Gastrocnemius medialis (tissue), 4 donors: ENCODE measurements at regions not wholly inside any gene's neighbourhood (a gene's known extent, or its start where the extent isn't known, plus 50 kb on each side); places are given as distances from the start of the nearest gene placed in this dataset.
A peak's percentile ranks its signal among the peaks of the same experiment; 100 is the strongest.

ENCODE experiments used
- ATAC-seq, 2 donors: fragments of 150-250 bp; one replicate each; pipeline ENCODE4 v1.9.1; 2016
- DNase-seq, 2 donors: peaks; one replicate each; pipeline ENCODE4 v3.0.0-alpha.2; 2019
- H3K27ac ChIP-seq, 4 donors: fragments of 200-600 bp; sonication (generic); 1 replicate in 1 of 4; 2 replicates in 3 of 4; pipeline ENCODE4 v1.5.1; 2016 to 2018; ENCODE audit warnings: mild to moderate bottlenecking in 2 of 4, moderate library complexity in 1 of 4
- H3K27me3 ChIP-seq, 3 donors: fragments of 200-600 bp; sonication (generic) in 2 of 3; 1 replicate in 1 of 3; 2 replicates in 2 of 3; pipeline versions ENCODE4 v1.5.1 to v1.6.0; 2016 to 2019; ENCODE audit warnings: mild to moderate bottlenecking in 1 of 3, moderate library complexity in 1 of 3
- H3K36me3 ChIP-seq, 2 donors: fragments of 200-600 bp; sonication (generic) in 1 of 2; one replicate each; pipeline ENCODE4 v1.5.1; 2017 to 2018
- H3K4me1 ChIP-seq, 2 donors: fragments of 200-600 bp; sonication (generic) in 1 of 2; one replicate each; pipeline ENCODE4 v1.5.1; 2016 to 2017; ENCODE audit warnings: mild to moderate bottlenecking in 2 of 2
- H3K4me3 ChIP-seq, 4 donors: fragments of 200-600 bp; sonication (generic) in 3 of 4; 1 replicate in 1 of 4; 2 replicates in 3 of 4; pipeline ENCODE4 v1.5.1; 2016 to 2019; ENCODE audit warnings: mild to moderate bottlenecking in 2 of 4
- H3K9me3 ChIP-seq, 3 donors: fragments of 200-600 bp; sonication (generic) in 2 of 3; 1 replicate in 1 of 3; 2 replicates in 2 of 3; pipeline ENCODE4 v1.5.1; 2016 to 2019
- CTCF ChIP-seq, 5 experiments: fragments of 450-650 bp in 3 of 5; fragments of 200-600 bp in 2 of 5; sonication (generic) in 2 of 5; IDR thresholded peaks in 4 of 5; conservative IDR thresholded peaks in 1 of 5; 1 replicate in 4 of 5; 2 replicates in 1 of 5; pipeline ENCODE4 v1.5.1; 2016 to 2019; ENCODE audit warnings: antibody characterized with exemption in 5 of 5, mild to moderate bottlenecking in 3 of 5, moderate library complexity in 3 of 5
- POLR2A ChIP-seq, 2 donors: fragments of 450-650 bp; IDR thresholded peaks; one replicate each; pipeline ENCODE4 v1.6.1; 2017; ENCODE audit warnings: antibody characterized with exemption in 2 of 2, mild to moderate bottlenecking in 2 of 2, moderate library complexity in 2 of 2
- in situ Hi-C, 4 donors: fragments of 200-750 bp; cut with MboI; loops; one replicate each; pipeline versions ENCODE4 v1.15.0 to v1.8.0; 2017; ENCODE audit warnings: low sequenced_read_pairs in 4 of 4
- intact Hi-C: fragments of 100-400 bp; cut with DNase I; formaldehyde crosslinking; loops from one replicate; pipeline ENCODE4 v1.15.1; 2023; ENCODE audit warnings: low total_unique reads

- intact Hi-C loops: no loop called here
- peaks cover 0 to 8% of the 10 kb centered on the region in 2 donors for H3K4me1 ChIP-seq
- DNase-seq: no peak
- H3K27ac ChIP-seq: no peak overlapping the region
- no peak overlapping the region for H3K4me3 ChIP-seq
- in situ Hi-C loops: no loop called here
- TF ChIP-seq CTCF (IDR thresholded peaks at IDR 0.05 in 4 of 5, conservative IDR thresholded peaks at IDR 0.05 in 1 of 5) (no peak), POLR2A (IDR thresholded peaks at IDR 0.05) (no peak)
- no peak for ATAC-seq
- H3K9me3 ChIP-seq: no peaks in the 10 kb centered on the region
- no peaks in the 10 kb centered on the region for H3K36me3 ChIP-seq
- H3K27me3 ChIP-seq: no peaks in the 10 kb centered on the region
These were observed 383.4 kb downstream of the ZNF536 start for GRCh38 chr19:30755581-30755980.

- Histone ChIP-seq H3K27ac (no peak overlapping the region), H3K4me3 (no peak overlapping the region), H3K4me1 (peaks cover 0 to 8% of the 10 kb centered on the region in 2 donors), H3K36me3 (no peaks in the 10 kb centered on the region), H3K9me3 (no peaks in the 10 kb centered on the region), H3K27me3 (no peaks in the 10 kb centered on the region)
- DNase-seq (no peak), ATAC-seq (peak; percentile 71 to 79)
- no peak for TF ChIP-seq POLR2A (IDR thresholded peaks at IDR 0.05)
- TF ChIP-seq CTCF (IDR thresholded peaks at IDR 0.05 in 4 of 5, conservative IDR thresholded peaks at IDR 0.05 in 1 of 5): no peak
- in situ Hi-C loops: no loop called here
- intact Hi-C loops: no loop called here
These were observed 382.0 kb downstream of the ZNF536 start for GRCh38 chr19:30754162-30754561.

GRCh38 chr19:30752876-30753275, 380.7 kb downstream of the ZNF536 start:
- no peaks in the 10 kb centered on the region for H3K27me3 ChIP-seq
- TF ChIP-seq POLR2A (IDR thresholded peaks at IDR 0.05) (no peak), CTCF (IDR thresholded peaks at IDR 0.05 in 4 of 5, conservative IDR thresholded peaks at IDR 0.05 in 1 of 5) (no peak)
- no peaks in the 10 kb centered on the region for H3K9me3 ChIP-seq
- no peak overlapping the region for H3K4me3 ChIP-seq
- no peaks in the 10 kb centered on the region for H3K36me3 ChIP-seq
- ATAC-seq (no peak), DNase-seq (no peak)
- H3K27ac ChIP-seq: no peak overlapping the region
- in situ Hi-C loops (no loop called here), intact Hi-C loops (no loop called here)
- peaks cover 0 to 8% of the 10 kb centered on the region in 2 donors for H3K4me1 ChIP-seq

GRCh38 chr19:30752201-30752600, 380.0 kb downstream of the ZNF536 start:
- intact Hi-C loops (no loop called here), in situ Hi-C loops (no loop called here)
- no peaks in the 10 kb centered on the region for H3K27me3 ChIP-seq
- no peak for TF ChIP-seq POLR2A (IDR thresholded peaks at IDR 0.05)
- TF ChIP-seq CTCF (IDR thresholded peaks at IDR 0.05 in 4 of 5, conservative IDR thresholded peaks at IDR 0.05 in 1 of 5): no peak
- H3K27ac ChIP-seq: no peak overlapping the region
- peaks cover 0 to 8% of the 10 kb centered on the region in 2 donors for H3K4me1 ChIP-seq
- no peaks in the 10 kb centered on the region for H3K9me3 ChIP-seq
- no peaks in the 10 kb centered on the region for H3K36me3 ChIP-seq
- no peak overlapping the region for H3K4me3 ChIP-seq
- no peak for ATAC-seq
- DNase-seq: no peak

- ATAC-seq (no peak), DNase-seq (no peak)
- Histone ChIP-seq H3K4me3 (no peak overlapping the region), H3K4me1 (no peaks in the 10 kb centered on the region), H3K27ac (no peak overlapping the region), H3K9me3 (no peaks in the 10 kb centered on the region), H3K36me3 (no peaks in the 10 kb centered on the region), H3K27me3 (peaks cover 0 to 3% (median 0%) of the 10 kb centered on the region in 3 donors)
- in situ Hi-C loops: no loop called here
- intact Hi-C loops: no loop called here
- TF ChIP-seq CTCF (IDR thresholded peaks at IDR 0.05 in 4 of 5, conservative IDR thresholded peaks at IDR 0.05 in 1 of 5) (no peak), POLR2A (IDR thresholded peaks at IDR 0.05) (no peak)
These were observed 373.3 kb downstream of the ZNF536 start for GRCh38 chr19:30745476-30745985.
